NT2/D1 (cell line): ENCODE measurements at regions not wholly inside any gene's neighbourhood (a gene's known extent, or its start where the extent isn't known, plus 50 kb on each side); places are given as distances from the start of the nearest gene placed in this dataset.

Source experiments
- SUZ12 ChIP-seq: IDR thresholded peaks from 2 replicates; pipeline ENCODE4 v1.6.1; 2011; ENCODE audit not compliant: insufficient read length, insufficient read depth; ENCODE audit errors: extremely low read depth
- YY1 ChIP-seq: IDR thresholded peaks from 2 replicates; pipeline ENCODE4 v1.6.1; 2011; ENCODE audit not compliant: insufficient read length, insufficient read depth
- ZNF274 ChIP-seq: IDR thresholded peaks from 2 replicates; pipeline ENCODE4 v1.6.1; 2011; ENCODE audit warnings: mild to moderate bottlenecking, low read depth, low read length

- no peak for TF ChIP-seq YY1
- TF ChIP-seq SUZ12, result no peak
- TF ChIP-seq ZNF274, result no peak
These were observed 353.6 kb downstream of the TLE4 start for GRCh38 chr9:79925326-79925725.
